Renal cortical epithelial cell (primary cell): ENCODE measurements at regions not wholly inside any gene's neighbourhood (a gene's known extent, or its start where the extent isn't known, plus 50 kb on each side); places are given as distances from the start of the nearest gene placed in this dataset.
"Not testable (repeated sequence)": the region's sequence is repeated elsewhere in the genome, so short reads cannot be mapped to it uniquely, and the experiment has no call there.

Source experiments
- DNase-seq: peaks from one replicate; pipeline ENCODE4 v3.0.0-alpha.2; 2011; ENCODE audit warnings: low read depth

- no peak for DNase-seq
Observed at GRCh38 chr6:97914912-97915311, 631.9 kb upstream of the MMS22L start.

- DNase-seq = no peak
Observed at GRCh38 chr6:97915537-97915936, 632.5 kb upstream of the MMS22L start.

- DNase-seq = no peak
Observed at GRCh38 chr6:97917369-97917768, 634.4 kb upstream of the MMS22L start.

- DNase-seq = no peak
Observed at GRCh38 chr6:97919046-97919445, 636.0 kb upstream of the MMS22L start.

- DNase-seq = no peak
Observed at GRCh38 chr6:97919631-97920030, 636.6 kb upstream of the MMS22L start.

- no peak for DNase-seq
Observed at GRCh38 chr6:97923249-97923648, 640.2 kb upstream of the MMS22L start.

GRCh38 chr6:97925504-97925903 is 642.5 kb upstream of the MMS22L start:
- DNase-seq = no peak

GRCh38 chr6:97939440-97940168 is 656.6 kb upstream of the MMS22L start:
- DNase-seq = no peak

GRCh38 chr6:97947841-97948240 is 664.8 kb upstream of the MMS22L start:
- peak; percentile 100 for DNase-seq

GRCh38 chr6:97958134-97958533 is 675.1 kb upstream of the MMS22L start:
- DNase-seq = peak; percentile 70

- peak; percentile 25 for DNase-seq
Observed at GRCh38 chr6:97963193-97963592, 680.2 kb upstream of the MMS22L start.

- no peak for DNase-seq
Observed at GRCh38 chr6:97969065-97969464, 686.0 kb upstream of the MMS22L start.

- no peak for DNase-seq
Observed at GRCh38 chr6:97977084-97977483, 694.1 kb upstream of the MMS22L start.

GRCh38 chr6:97978855-97979271 is 695.8 kb upstream of the MMS22L start:
- DNase-seq = no peak

GRCh38 chr6:97979285-97979684 is 696.3 kb upstream of the MMS22L start:
- DNase-seq = not testable (repeated sequence)

GRCh38 chr6:97989451-97989850 is 706.4 kb upstream of the MMS22L start:
- no peak for DNase-seq

GRCh38 chr6:97995158-97995557 is 712.1 kb upstream of the MMS22L start:
- DNase-seq = no peak

- no peak for DNase-seq
Observed at GRCh38 chr6:98002678-98003077, 719.7 kb upstream of the MMS22L start.

GRCh38 chr6:98014442-98015201 is 731.6 kb upstream of the MMS22L start:
- DNase-seq = no peak

- no peak for DNase-seq
Observed at GRCh38 chr6:98016565-98016964, 733.5 kb upstream of the MMS22L start.

GRCh38 chr6:98020222-98020621 is 737.2 kb upstream of the MMS22L start:
- no peak for DNase-seq

GRCh38 chr6:98024359-98024758 is 741.3 kb upstream of the MMS22L start:
- no peak for DNase-seq

- DNase-seq = no peak
Observed at GRCh38 chr6:98027898-98028297, 744.9 kb upstream of the MMS22L start.
